ENCODE measurements at regions not wholly inside any gene's neighbourhood (a gene's known extent, or its start where the extent isn't known, plus 50 kb on each side); places are given as distances from the start of the nearest gene placed in this dataset.
"Not testable (repeated sequence)": the region's sequence is repeated elsewhere in the genome, so short reads cannot be mapped to it uniquely, and the experiment has no call there.

GRCh38 chr14:62432955-62433354 lies 612.3 kb downstream of the KCNH5 start:
- no peak for DNase-seq

GRCh38 chr14:62436261-62436660 lies 609.0 kb downstream of the KCNH5 start:
- DNase-seq, result no peak

GRCh38 chr14:62439210-62439609 lies 606.0 kb downstream of the KCNH5 start:
- no peak for DNase-seq

GRCh38 chr14:62443796-62444195 lies 601.5 kb downstream of the KCNH5 start:
- no peak for DNase-seq

GRCh38 chr14:62445570-62445969 lies 599.7 kb downstream of the KCNH5 start:
- DNase-seq, result no peak

GRCh38 chr14:62451221-62451620 lies 594.0 kb downstream of the KCNH5 start:
- DNase-seq, result no peak

GRCh38 chr14:62453226-62453625 lies 592.0 kb downstream of the KCNH5 start:
- no peak for DNase-seq

- DNase-seq, result no peak
Measured at GRCh38 chr14:62455446-62455845, 589.8 kb downstream of the KCNH5 start.

GRCh38 chr14:62462988-62463387 lies 582.3 kb downstream of the KCNH5 start:
- DNase-seq, result no peak

- DNase-seq, result no peak
Measured at GRCh38 chr14:62468946-62469345, 576.3 kb downstream of the KCNH5 start.

- no peak for DNase-seq
Measured at GRCh38 chr14:62470935-62471334, 574.3 kb downstream of the KCNH5 start.

GRCh38 chr14:62491146-62491545 lies 554.1 kb downstream of the KCNH5 start:
- no peak for DNase-seq

- DNase-seq, result no peak
Measured at GRCh38 chr14:62497708-62498107, 547.5 kb downstream of the KCNH5 start.

GRCh38 chr14:62501021-62501750 lies 544.1 kb downstream of the KCNH5 start:
- no peak for DNase-seq

- DNase-seq, result no peak
Measured at GRCh38 chr14:62505045-62505444, 540.2 kb downstream of the KCNH5 start.

GRCh38 chr14:62521309-62521708 lies 523.9 kb downstream of the KCNH5 start:
- not testable (repeated sequence) for DNase-seq

- no peak for DNase-seq
Measured at GRCh38 chr14:62528296-62528695, 517.0 kb downstream of the KCNH5 start.

GRCh38 chr14:62532181-62532580 lies 513.1 kb downstream of the KCNH5 start:
- no peak for DNase-seq

- DNase-seq, result no peak
Measured at GRCh38 chr14:62546862-62547474, 498.3 kb downstream of the KCNH5 start.

GRCh38 chr14:62557416-62557815 lies 487.8 kb downstream of the KCNH5 start:
- no peak for DNase-seq

- no peak for DNase-seq
Measured at GRCh38 chr14:62558451-62558850, 486.8 kb downstream of the KCNH5 start.

- DNase-seq, result no peak
Measured at GRCh38 chr14:62585247-62585646, 460.0 kb downstream of the KCNH5 start.

- DNase-seq, result no peak
Measured at GRCh38 chr14:62592877-62593276, 452.4 kb downstream of the KCNH5 start.

GRCh38 chr14:62597143-62597542 lies 448.1 kb downstream of the KCNH5 start:
- DNase-seq, result no peak
